Retinal pigment epithelial cell (primary cell): ENCODE measurements at regions not wholly inside any gene's neighbourhood (a gene's known extent, or its start where the extent isn't known, plus 50 kb on each side); places are given as distances from the start of the nearest gene placed in this dataset.

Source experiments
- DNase-seq: peaks from one replicate; pipeline ENCODE4 v3.0.0-alpha.2; 2010; ENCODE audit warnings: low read depth
- H3K4me3 ChIP-seq: 2 replicates; pipeline ENCODE4 v1.5.1; 2011; ENCODE audit warnings: mild to moderate bottlenecking, low read length, control low read depth, moderate library complexity
- CTCF ChIP-seq: conservative IDR thresholded peaks from 2 replicates; pipeline ENCODE4 v1.5.1; 2011; ENCODE audit warnings: low read depth, low read length, control low read depth, inconsistent platforms

GRCh38 chr10:60703266-60704041 is 74.8 kb upstream of the CDK1 start:
- no peak overlapping the region for H3K4me3 ChIP-seq
- no peak for TF ChIP-seq CTCF
- no peak for DNase-seq

- TF ChIP-seq CTCF = no peak
- DNase-seq = no peak
Observed at GRCh38 chr10:60687679-60688078, 90.6 kb upstream of the CDK1 start.

GRCh38 chr10:60684091-60684490 is 94.2 kb upstream of the CDK1 start:
- no peak for TF ChIP-seq CTCF
- no peak for DNase-seq
- no peak overlapping the region for H3K4me3 ChIP-seq

More at GRCh38 chr10:60687679-60688078, 90.6 kb upstream of the CDK1 start:
- H3K4me3 ChIP-seq = no peak overlapping the region

GRCh38 chr10:60681103-60681502 is 97.2 kb upstream of the CDK1 start:
- no peak for TF ChIP-seq CTCF
- DNase-seq = no peak
- no peak overlapping the region for H3K4me3 ChIP-seq

GRCh38 chr10:60679388-60679990 is 98.8 kb upstream of the CDK1 start:
- DNase-seq = no peak
- no peak for TF ChIP-seq CTCF
- no peak overlapping the region for H3K4me3 ChIP-seq

DNA sequence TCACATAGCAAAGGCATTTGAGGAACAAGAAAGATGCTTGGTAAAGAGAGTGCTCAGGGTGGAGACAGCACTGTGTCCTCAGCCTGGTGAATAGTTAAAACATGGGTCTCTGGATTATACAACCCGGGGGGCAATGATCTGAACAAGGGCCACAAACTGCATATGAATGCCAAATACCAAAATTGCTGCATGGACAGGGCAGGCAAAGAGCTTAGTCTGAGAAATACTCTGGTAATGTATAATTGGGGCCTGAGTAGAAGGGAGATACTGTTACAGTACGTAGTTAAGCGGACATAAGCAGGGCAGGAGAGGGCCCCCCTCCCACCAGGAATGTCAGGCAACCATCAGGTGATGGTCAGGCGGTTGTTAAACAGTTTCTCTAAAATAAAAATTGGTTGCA is 99.3 kb upstream of the CDK1 start:
- TF ChIP-seq CTCF = no peak
- H3K4me3 ChIP-seq = no peak overlapping the region
- no peak for DNase-seq
